Thoracic aorta (tissue), 2 donors: ENCODE measurements at regions not wholly inside any gene's neighbourhood (a gene's known extent, or its start where the extent isn't known, plus 50 kb on each side); places are given as distances from the start of the nearest gene placed in this dataset.

Experiments used
- ATAC-seq: fragments of 150-250 bp; one replicate; pipeline ENCODE4 v1.8.0; 2017; ENCODE audit warnings: low read depth; ENCODE audit not compliant: insufficient number of reproducible peaks, low FRiP score
- DNase-seq: peaks from one replicate; pipeline ENCODE4 v3.0.0-alpha.2; 2020; ENCODE audit warnings: low spot score
- H3K27ac ChIP-seq, 2 donors: fragments of 200-600 bp; sonication (generic); 1 replicate in 1 of 2; 2 replicates in 1 of 2; pipeline ENCODE4 v1.5.1; 2016; ENCODE audit warnings: mild to moderate bottlenecking in 2 of 2, moderate library complexity in 2 of 2
- H3K27me3 ChIP-seq: fragments of 200-600 bp; sonication (generic); replicated peaks from 2 replicates; pipeline ENCODE4 v1.6.0; 2016; ENCODE audit warnings: mild to moderate bottlenecking; ENCODE audit not compliant: insufficient read depth
- H3K36me3 ChIP-seq: fragments of 200-600 bp; sonication (generic); one replicate; pipeline ENCODE4 v1.5.1; 2016
- H3K4me1 ChIP-seq, 2 donors: fragments of 200-600 bp; sonication (generic); 1 replicate in 1 of 2; 2 replicates in 1 of 2; pipeline versions ENCODE4 v1.5.1 to v1.6.0; 2016; ENCODE audit warnings: low read depth in 2 of 2, mild to moderate bottlenecking in 1 of 2; ENCODE audit not compliant: control insufficient read depth in 1 of 2
- H3K4me3 ChIP-seq: fragments of 200-600 bp; sonication (generic); 2 replicates; pipeline ENCODE4 v1.5.1; 2016; ENCODE audit warnings: mild to moderate bottlenecking
- H3K9me3 ChIP-seq: fragments of 200-600 bp; sonication (generic); 2 replicates; pipeline ENCODE4 v1.5.1; 2016
- TF ChIP-seq, protein P1 (sequence below): fragments of 200-600 bp; sonication (generic); IDR thresholded peaks from one replicate; pipeline ENCODE4 v1.5.1; 2019; ENCODE audit warnings: antibody characterized with exemption

DNA sequence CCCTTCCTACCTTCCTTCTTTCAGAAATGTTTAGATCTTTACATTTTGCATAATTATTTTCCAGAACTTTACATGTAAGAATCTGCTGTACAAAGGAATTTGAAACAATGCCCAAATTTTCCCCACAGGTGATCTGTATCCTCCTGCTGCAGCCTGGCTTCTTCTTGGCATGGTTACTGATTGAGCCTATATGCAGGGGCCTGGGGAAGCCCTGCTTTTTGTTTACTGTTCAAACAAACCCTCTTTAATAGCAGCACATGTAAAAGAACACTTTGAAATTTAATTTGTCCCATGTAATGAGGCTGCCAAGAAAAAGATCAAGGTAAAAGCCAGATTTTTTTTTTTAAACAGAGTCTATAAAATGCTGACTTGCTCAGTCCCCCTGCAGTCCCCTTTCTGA lies 432.2 kb downstream of the TUSC7 start:
- no peak for ATAC-seq
- H3K4me1 ChIP-seq = peaks cover 0 to 3% of the 10 kb centered on the region in 2 donors
- H3K9me3 ChIP-seq = no peaks in the 10 kb centered on the region

DNA sequence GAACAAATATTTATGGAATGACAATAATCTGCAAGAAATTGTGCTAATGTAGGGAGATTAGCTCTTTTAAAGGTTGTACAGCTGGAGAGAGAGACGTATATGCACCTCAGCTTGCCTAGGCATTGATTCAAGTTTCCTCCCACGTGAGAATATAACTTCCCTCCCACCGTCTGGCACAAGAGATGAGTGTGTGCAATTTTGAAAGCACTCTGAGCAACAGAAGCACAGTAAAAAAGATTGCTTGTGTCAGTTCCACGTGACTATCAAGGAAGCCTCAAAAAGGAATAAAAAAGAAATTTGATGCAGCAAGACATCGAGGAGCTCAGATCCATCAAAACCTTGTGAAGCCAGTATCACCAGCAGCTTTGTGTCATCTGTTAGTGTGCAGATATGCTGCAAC lies 435.3 kb downstream of the TUSC7 start:
- Histone ChIP-seq H3K4me1 (no peaks in the 10 kb centered on the region), H3K9me3 (no peaks in the 10 kb centered on the region), H3K4me3 (no peak overlapping the region), H3K36me3 (no peaks in the 10 kb centered on the region), H3K27me3 (no peaks in the 10 kb centered on the region), H3K27ac (no peak overlapping the region)
- DNase-seq = no peak
- no peak for ATAC-seq
- TF ChIP-seq, protein P1, sequence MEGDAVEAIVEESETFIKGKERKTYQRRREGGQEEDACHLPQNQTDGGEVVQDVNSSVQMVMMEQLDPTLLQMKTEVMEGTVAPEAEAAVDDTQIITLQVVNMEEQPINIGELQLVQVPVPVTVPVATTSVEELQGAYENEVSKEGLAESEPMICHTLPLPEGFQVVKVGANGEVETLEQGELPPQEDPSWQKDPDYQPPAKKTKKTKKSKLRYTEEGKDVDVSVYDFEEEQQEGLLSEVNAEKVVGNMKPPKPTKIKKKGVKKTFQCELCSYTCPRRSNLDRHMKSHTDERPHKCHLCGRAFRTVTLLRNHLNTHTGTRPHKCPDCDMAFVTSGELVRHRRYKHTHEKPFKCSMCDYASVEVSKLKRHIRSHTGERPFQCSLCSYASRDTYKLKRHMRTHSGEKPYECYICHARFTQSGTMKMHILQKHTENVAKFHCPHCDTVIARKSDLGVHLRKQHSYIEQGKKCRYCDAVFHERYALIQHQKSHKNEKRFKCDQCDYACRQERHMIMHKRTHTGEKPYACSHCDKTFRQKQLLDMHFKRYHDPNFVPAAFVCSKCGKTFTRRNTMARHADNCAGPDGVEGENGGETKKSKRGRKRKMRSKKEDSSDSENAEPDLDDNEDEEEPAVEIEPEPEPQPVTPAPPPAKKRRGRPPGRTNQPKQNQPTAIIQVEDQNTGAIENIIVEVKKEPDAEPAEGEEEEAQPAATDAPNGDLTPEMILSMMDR = no peak

More for the DNA sequence above, 432.2 kb downstream of the TUSC7 start:
- H3K27me3 ChIP-seq = no peaks in the 10 kb centered on the region
- H3K4me3 ChIP-seq = no peak overlapping the region
- no peak overlapping the region for H3K27ac ChIP-seq
- no peaks in the 10 kb centered on the region for H3K36me3 ChIP-seq
- DNase-seq = no peak
- TF ChIP-seq, protein P1 = no peak

DNA sequence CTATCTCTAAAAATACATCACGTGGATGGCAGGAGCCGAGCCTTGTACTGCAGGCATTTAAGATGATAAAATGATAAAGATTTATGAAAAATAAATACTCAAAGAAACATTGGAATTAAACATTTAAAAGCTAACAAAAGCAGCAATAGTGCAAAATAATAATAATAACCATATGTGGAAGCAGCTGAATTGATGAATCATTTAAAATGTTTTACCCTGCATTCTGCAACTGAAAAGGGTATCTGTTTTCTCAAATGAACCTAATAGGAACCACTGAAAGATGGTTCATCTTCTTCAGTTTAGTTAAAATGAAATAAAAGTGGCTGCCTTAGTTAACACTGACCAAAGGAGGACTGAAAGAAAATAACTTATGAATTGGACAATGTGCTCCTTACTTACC lies 436.1 kb downstream of the TUSC7 start:
- no peaks in the 10 kb centered on the region for H3K4me1 ChIP-seq
- H3K9me3 ChIP-seq = no peaks in the 10 kb centered on the region
- H3K36me3 ChIP-seq = no peaks in the 10 kb centered on the region
- H3K4me3 ChIP-seq = no peak overlapping the region
- TF ChIP-seq, protein P1 = no peak
- no peak for ATAC-seq
- H3K27me3 ChIP-seq = no peaks in the 10 kb centered on the region
- no peak overlapping the region for H3K27ac ChIP-seq
- DNase-seq = no peak

DNA sequence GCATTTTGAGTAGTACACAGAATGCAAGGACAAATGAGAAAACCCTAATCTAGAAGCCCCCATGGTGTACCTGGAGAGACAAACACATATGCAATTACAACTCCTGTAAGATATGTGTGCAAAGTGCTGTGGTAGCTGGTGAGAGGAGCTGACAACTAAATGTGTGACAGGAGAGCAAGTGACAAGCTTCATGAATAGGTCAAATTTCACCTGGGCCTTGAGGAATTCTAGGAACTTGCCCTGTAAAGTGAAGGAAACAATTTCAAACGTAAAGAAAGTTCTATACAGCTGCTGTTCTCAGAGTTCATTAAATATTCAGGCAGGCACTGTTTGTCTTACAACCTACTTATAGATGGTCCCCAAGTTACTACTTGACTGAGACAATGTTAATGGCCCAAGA lies 437.0 kb downstream of the TUSC7 start:
- Histone ChIP-seq H3K27ac (no peak overlapping the region), H3K36me3 (no peaks in the 10 kb centered on the region), H3K4me1 (no peaks in the 10 kb centered on the region), H3K9me3 (no peaks in the 10 kb centered on the region), H3K27me3 (no peaks in the 10 kb centered on the region), H3K4me3 (no peak overlapping the region)
- TF ChIP-seq, protein P1 = no peak
- ATAC-seq = no peak
- no peak for DNase-seq

DNA sequence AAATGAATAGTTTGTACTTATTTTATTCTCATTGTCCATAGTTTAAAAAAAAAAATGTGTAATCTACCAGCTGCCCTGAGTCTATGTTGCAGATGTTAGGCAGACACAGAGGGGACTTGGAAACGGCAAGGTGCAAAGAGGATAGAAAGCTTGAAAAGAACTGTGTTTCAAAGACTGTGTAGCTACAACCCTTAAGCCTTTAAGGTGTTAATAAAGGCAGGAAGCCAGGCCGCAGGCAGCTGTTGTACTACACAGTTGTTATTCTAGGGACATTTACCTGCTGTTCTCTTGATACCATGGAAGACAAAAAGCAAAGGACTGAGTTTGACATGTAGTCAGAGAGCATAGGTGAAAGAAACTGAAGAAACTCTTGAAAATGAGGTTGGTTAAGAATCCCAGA lies 440.0 kb downstream of the TUSC7 start:
- Histone ChIP-seq H3K9me3 (no peaks in the 10 kb centered on the region), H3K36me3 (no peaks in the 10 kb centered on the region), H3K27me3 (no peaks in the 10 kb centered on the region), H3K4me1 (no peaks in the 10 kb centered on the region), H3K4me3 (no peak overlapping the region), H3K27ac (no peak overlapping the region)
- ATAC-seq (no peak), DNase-seq (no peak)
- TF ChIP-seq, protein P1 = no peak
